ENCODE measurements at regions not wholly inside any gene's neighbourhood (a gene's known extent, or its start where the extent isn't known, plus 50 kb on each side); places are given as distances from the start of the nearest gene placed in this dataset.

GRCh38 chr2:240203031-240203787, 62.8 kb upstream of the OTOS start:
- Histone ChIP-seq H3K36me3 (no peaks in the 10 kb centered on the region), H3K27me3 (no peaks in the 10 kb centered on the region)
- TF ChIP-seq POLR2A (IDR thresholded peaks at IDR 0.05) (no peak), POLR2AphosphoS5 (IDR thresholded peaks at IDR 0.05; ENCODE audit: insufficient read depth in 1 of 2, low read depth in 1 of 2) (no peak), CTCF (IDR thresholded peaks at IDR 0.05) (no peak)

GRCh38 chr2:240203788-240204270, 63.4 kb upstream of the OTOS start:
- no peaks in the 10 kb centered on the region for H3K4me1 ChIP-seq
- H3K27ac ChIP-seq = no peak overlapping the region
- H3K36me3 ChIP-seq = no peaks in the 10 kb centered on the region
- DNase-seq (ENCODE audit: extremely low spot score in 2 of 2) = no peak
- no peaks in the 10 kb centered on the region for H3K27me3 ChIP-seq
- H3K9me3 ChIP-seq = no peaks in the 10 kb centered on the region
- TF ChIP-seq CTCF (IDR thresholded peaks at IDR 0.05) = no peak
- TF ChIP-seq POLR2AphosphoS5 (IDR thresholded peaks at IDR 0.05; ENCODE audit: insufficient read depth in 1 of 2, low read depth in 1 of 2) = no peak
- no peak for TF ChIP-seq POLR2A (IDR thresholded peaks at IDR 0.05)
- intact Hi-C loops (cut with DNase I) = no loop called here
- H3K4me3 ChIP-seq = no peak overlapping the region

More at GRCh38 chr2:240203031-240203787, 62.8 kb upstream of the OTOS start:
- Histone ChIP-seq H3K27ac (no peak overlapping the region), H3K9me3 (no peaks in the 10 kb centered on the region), H3K4me3 (no peak overlapping the region), H3K4me1 (no peaks in the 10 kb centered on the region)
- no peak for DNase-seq (ENCODE audit: extremely low spot score in 2 of 2)
- intact Hi-C loops (cut with DNase I) = no loop called here

GRCh38 chr2:240204431-240205276, 64.2 kb upstream of the OTOS start:
- no peaks in the 10 kb centered on the region for H3K4me1 ChIP-seq
- no peak overlapping the region for H3K27ac ChIP-seq
- TF ChIP-seq POLR2AphosphoS5 (IDR thresholded peaks at IDR 0.05; ENCODE audit: insufficient read depth in 1 of 2, low read depth in 1 of 2) (no peak), POLR2A (IDR thresholded peaks at IDR 0.05) (no peak), CTCF (IDR thresholded peaks at IDR 0.05) (no peak)
- DNase-seq (ENCODE audit: extremely low spot score in 2 of 2) = no peak
- no peaks in the 10 kb centered on the region for H3K9me3 ChIP-seq
- no peak overlapping the region for H3K4me3 ChIP-seq
- H3K36me3 ChIP-seq = no peaks in the 10 kb centered on the region
- intact Hi-C loops (cut with DNase I) = no loop called here
- H3K27me3 ChIP-seq = no peaks in the 10 kb centered on the region

- intact Hi-C loops (cut with DNase I) = no loop called here
These were observed 64.9 kb upstream of the OTOS start for GRCh38 chr2:240205348-240205747.

More at GRCh38 chr2:240205348-240205747, 64.9 kb upstream of the OTOS start:
- Histone ChIP-seq H3K27me3 (no peaks in the 10 kb centered on the region), H3K4me1 (no peaks in the 10 kb centered on the region), H3K9me3 (no peaks in the 10 kb centered on the region), H3K4me3 (no peak overlapping the region), H3K27ac (no peak overlapping the region), H3K36me3 (no peaks in the 10 kb centered on the region)
- TF ChIP-seq CTCF (IDR thresholded peaks at IDR 0.05) (no peak), POLR2AphosphoS5 (IDR thresholded peaks at IDR 0.05; ENCODE audit: insufficient read depth in 1 of 2, low read depth in 1 of 2) (no peak), POLR2A (IDR thresholded peaks at IDR 0.05) (no peak)
- no peak for DNase-seq (ENCODE audit: extremely low spot score in 2 of 2)
